AG10803 (cell line): ENCODE measurements at regions not wholly inside any gene's neighbourhood (a gene's known extent, or its start where the extent isn't known, plus 50 kb on each side); places are given as distances from the start of the nearest gene placed in this dataset.
"Not testable (repeated sequence)": the region's sequence is repeated elsewhere in the genome, so short reads cannot be mapped to it uniquely, and the experiment has no call there.

Source experiments
- DNase-seq: peaks from one replicate; pipeline ENCODE4 v3.0.0; 2010; ENCODE audit warnings: low read depth
- H3K4me3 ChIP-seq: 2 replicates; pipeline ENCODE4 v1.5.1; 2011; ENCODE audit warnings: mild to moderate bottlenecking, low read length, control low read depth
- CTCF ChIP-seq: conservative IDR thresholded peaks from 2 replicates; pipeline ENCODE4 v1.5.1; 2011; ENCODE audit warnings: mild to moderate bottlenecking, low read length, control low read depth, inconsistent platforms

DNA sequence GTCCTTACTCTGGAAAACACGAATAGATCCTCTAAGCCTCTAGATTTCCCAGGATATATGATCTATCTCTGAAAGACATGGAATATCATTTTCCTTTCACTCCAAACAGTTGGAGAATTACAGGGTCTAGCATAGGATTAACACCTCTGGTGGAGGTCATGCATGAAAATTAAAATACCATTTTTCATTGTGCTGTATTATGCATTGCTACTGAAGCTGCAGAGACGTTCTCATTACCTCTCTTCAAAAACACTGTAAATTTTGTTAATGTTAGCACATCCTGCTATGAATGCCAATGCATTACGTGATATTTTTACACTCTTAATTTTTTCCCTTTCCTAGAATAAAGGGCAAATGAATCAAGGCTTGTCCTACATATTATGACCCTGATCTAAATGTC, 558.6 kb downstream of the TBC1D32 start:
- no peak overlapping the region for H3K4me3 ChIP-seq
- no peak for DNase-seq
- no peak for TF ChIP-seq CTCF

- peak; percentile 1 for DNase-seq
- no peak for TF ChIP-seq CTCF
- no peak overlapping the region for H3K4me3 ChIP-seq
Observed at GRCh38 chr6:120774275-120774674, 560.0 kb downstream of the TBC1D32 start.

DNA sequence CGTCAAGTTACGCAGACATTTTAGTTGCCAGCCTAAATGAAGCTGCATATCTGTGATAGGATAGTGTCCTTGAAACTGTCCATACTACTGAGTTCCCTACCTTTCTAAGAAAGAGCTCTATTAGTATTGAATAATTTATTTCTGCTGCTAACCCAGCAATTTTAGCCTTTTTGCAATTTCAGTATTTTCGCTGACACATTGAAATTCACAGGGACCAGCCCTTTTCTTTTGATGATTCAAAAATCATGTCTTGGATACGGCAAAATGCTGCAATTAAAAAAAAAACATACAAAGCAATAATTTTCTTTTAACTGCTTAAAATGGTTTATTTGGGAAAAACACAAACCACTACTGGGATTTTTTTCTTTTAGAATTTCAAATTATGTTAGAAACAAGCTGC, 563.3 kb downstream of the TBC1D32 start:
- TF ChIP-seq CTCF: no peak
- DNase-seq: no peak
- no peak overlapping the region for H3K4me3 ChIP-seq

DNA sequence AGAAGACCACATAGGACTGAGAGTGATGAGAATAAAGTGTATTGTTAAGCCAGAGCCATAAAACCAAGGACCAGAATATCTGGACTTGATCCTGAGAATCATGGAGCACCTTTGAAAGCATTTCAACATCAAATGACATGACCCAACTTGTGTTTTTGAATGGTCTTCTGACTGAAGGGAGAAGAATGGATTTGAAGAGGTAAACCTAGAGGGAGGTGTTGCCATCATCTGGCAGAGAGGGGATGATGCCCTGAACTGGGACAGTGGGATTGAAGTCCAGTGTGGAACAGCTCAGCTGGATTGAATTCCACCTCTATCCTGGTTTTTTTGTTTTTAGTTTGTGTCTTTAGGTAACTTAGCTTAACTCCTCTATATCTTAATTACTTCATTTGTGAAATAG, 570.0 kb downstream of the TBC1D32 start:
- DNase-seq: no peak
- no peak for TF ChIP-seq CTCF
- no peak overlapping the region for H3K4me3 ChIP-seq

GRCh38 chr6:120759570-120759969, 574.7 kb downstream of the TBC1D32 start:
- DNase-seq: no peak
- no peak for TF ChIP-seq CTCF
- no peak overlapping the region for H3K4me3 ChIP-seq

DNA sequence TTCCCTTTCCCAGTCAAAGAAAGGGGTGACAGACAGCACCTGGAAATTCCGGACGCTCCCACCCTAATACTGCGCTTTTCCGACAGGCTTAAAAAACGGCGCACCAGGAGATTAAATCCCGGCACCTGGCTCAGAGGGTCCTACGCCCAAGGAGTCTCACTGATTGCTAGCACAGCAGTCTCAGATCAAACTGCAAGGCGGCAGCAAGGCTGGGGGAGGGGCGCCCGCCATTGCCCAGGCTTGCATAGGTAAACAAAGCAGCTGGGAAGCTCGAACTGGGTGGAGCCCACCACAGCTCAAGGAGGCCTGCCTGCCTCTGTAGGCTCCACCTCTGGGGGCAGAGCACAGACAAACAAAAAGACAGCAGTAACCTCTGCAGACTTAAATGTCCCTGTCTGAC, 585.7 kb downstream of the TBC1D32 start:
- H3K4me3 ChIP-seq, DNase-seq: not testable (repeated sequence)

DNA sequence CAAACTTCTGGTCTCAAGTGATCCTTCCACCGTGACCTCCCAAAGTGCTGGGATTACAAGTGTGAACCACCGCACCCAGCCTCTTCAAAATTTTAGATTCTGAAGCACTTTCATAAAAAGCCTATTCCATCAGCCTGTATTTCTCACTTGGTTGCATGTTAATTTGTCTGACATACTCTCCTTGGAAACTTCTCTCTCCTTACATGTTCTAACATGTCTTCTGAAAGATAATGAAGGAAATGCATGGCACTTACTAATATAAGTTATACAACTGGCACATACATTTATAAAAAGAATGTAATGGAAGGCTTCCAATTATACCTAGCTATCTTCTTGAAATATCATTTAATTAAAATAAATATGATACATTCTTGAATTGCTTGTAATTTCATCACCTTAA, 597.5 kb downstream of the TBC1D32 start:
- no peak for DNase-seq
- no peak overlapping the region for H3K4me3 ChIP-seq
- no peak for TF ChIP-seq CTCF

GRCh38 chr6:120735641-120736040, 598.6 kb downstream of the TBC1D32 start:
- no peak overlapping the region for H3K4me3 ChIP-seq
- no peak for TF ChIP-seq CTCF
- no peak for DNase-seq
